Endothelial cell (in vitro differentiated cells): ENCODE measurements at regions not wholly inside any gene's neighbourhood (a gene's known extent, or its start where the extent isn't known, plus 50 kb on each side); places are given as distances from the start of the nearest gene placed in this dataset.

ENCODE experiments used
- DNase-seq: peaks from one replicate; pipeline ENCODE4 v3.0.0; 2021; ENCODE audit warnings: low spot score
- H3K27ac Mint-ChIP-seq: one replicate; pipeline ENCODE4 v1.8.0; 2021; ENCODE audit warnings: mixed read lengths, inconsistent platforms; ENCODE audit not compliant: unreplicated experiment
- H3K27me3 Mint-ChIP-seq: one replicate; pipeline ENCODE4 v1.8.0; 2021; ENCODE audit warnings: mild to moderate bottlenecking, moderate library complexity, mixed read lengths, inconsistent platforms; ENCODE audit not compliant: unreplicated experiment
- H3K36me3 Mint-ChIP-seq: one replicate; pipeline ENCODE4 v1.8.0; 2021; ENCODE audit warnings: mild to moderate bottlenecking, low read depth, mixed read lengths, inconsistent platforms; ENCODE audit not compliant: unreplicated experiment
- H3K4me1 Mint-ChIP-seq: one replicate; pipeline ENCODE4 v1.8.0; 2021; ENCODE audit warnings: mild to moderate bottlenecking, mixed read lengths, inconsistent platforms; ENCODE audit not compliant: unreplicated experiment
- H3K4me3 Mint-ChIP-seq: one replicate; pipeline ENCODE4 v1.8.0; 2021; ENCODE audit warnings: mild to moderate bottlenecking, mixed read lengths, inconsistent platforms; ENCODE audit not compliant: unreplicated experiment
- H3K9me3 Mint-ChIP-seq: one replicate; pipeline ENCODE4 v1.8.0; 2021; ENCODE audit warnings: mixed read lengths, inconsistent platforms; ENCODE audit not compliant: unreplicated experiment
- TF ChIP-seq, protein P1 (sequence below): fragments of 200-600 bp; sonication (generic); IDR thresholded peaks from one replicate; pipeline ENCODE4 v1.5.0; 2021; ENCODE audit warnings: antibody characterized with exemption; ENCODE audit not compliant: unreplicated experiment

GRCh38 chr9:673264-673965 lies 168.1 kb upstream of the DMRT1 start:
- Mint-ChIP-seq H3K4me1 (peaks cover 10% of the 10 kb centered on the region), H3K36me3 (no peaks in the 10 kb centered on the region), H3K9me3 (no peaks in the 10 kb centered on the region), H3K27me3 (no peaks in the 10 kb centered on the region), H3K27ac (no peak overlapping the region), H3K4me3 (no peak overlapping the region)
- TF ChIP-seq, protein P1, sequence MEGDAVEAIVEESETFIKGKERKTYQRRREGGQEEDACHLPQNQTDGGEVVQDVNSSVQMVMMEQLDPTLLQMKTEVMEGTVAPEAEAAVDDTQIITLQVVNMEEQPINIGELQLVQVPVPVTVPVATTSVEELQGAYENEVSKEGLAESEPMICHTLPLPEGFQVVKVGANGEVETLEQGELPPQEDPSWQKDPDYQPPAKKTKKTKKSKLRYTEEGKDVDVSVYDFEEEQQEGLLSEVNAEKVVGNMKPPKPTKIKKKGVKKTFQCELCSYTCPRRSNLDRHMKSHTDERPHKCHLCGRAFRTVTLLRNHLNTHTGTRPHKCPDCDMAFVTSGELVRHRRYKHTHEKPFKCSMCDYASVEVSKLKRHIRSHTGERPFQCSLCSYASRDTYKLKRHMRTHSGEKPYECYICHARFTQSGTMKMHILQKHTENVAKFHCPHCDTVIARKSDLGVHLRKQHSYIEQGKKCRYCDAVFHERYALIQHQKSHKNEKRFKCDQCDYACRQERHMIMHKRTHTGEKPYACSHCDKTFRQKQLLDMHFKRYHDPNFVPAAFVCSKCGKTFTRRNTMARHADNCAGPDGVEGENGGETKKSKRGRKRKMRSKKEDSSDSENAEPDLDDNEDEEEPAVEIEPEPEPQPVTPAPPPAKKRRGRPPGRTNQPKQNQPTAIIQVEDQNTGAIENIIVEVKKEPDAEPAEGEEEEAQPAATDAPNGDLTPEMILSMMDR = no peak
- no peak for DNase-seq

GRCh38 chr9:673966-674526 lies 167.5 kb upstream of the DMRT1 start:
- Mint-ChIP-seq H3K27ac (no peak overlapping the region), H3K36me3 (no peaks in the 10 kb centered on the region), H3K4me3 (no peak overlapping the region), H3K27me3 (no peaks in the 10 kb centered on the region), H3K4me1 (peaks cover 10% of the 10 kb centered on the region), H3K9me3 (no peaks in the 10 kb centered on the region)
- TF ChIP-seq, protein P1 = no peak
- DNase-seq = no peak

- Mint-ChIP-seq H3K4me1 (peaks cover 10% of the 10 kb centered on the region), H3K27me3 (no peaks in the 10 kb centered on the region), H3K27ac (no peak overlapping the region), H3K4me3 (no peak overlapping the region), H3K9me3 (no peaks in the 10 kb centered on the region), H3K36me3 (no peaks in the 10 kb centered on the region)
- no peak for DNase-seq
- TF ChIP-seq, protein P1 = no peak
Observed at GRCh38 chr9:675697-676370, 165.7 kb upstream of the DMRT1 start.

GRCh38 chr9:676780-677438 lies 164.6 kb upstream of the DMRT1 start:
- TF ChIP-seq, protein P1 = no peak
- Mint-ChIP-seq H3K9me3 (no peaks in the 10 kb centered on the region), H3K27me3 (no peaks in the 10 kb centered on the region), H3K4me1 (peaks cover 10% of the 10 kb centered on the region), H3K36me3 (no peaks in the 10 kb centered on the region), H3K4me3 (no peak overlapping the region), H3K27ac (no peak overlapping the region)
- DNase-seq = no peak
